ENCODE measurements at regions not wholly inside any gene's neighbourhood (a gene's known extent, or its start where the extent isn't known, plus 50 kb on each side); places are given as distances from the start of the nearest gene placed in this dataset.

- Histone ChIP-seq H3K4me2 (ENCODE audit: low read length) (no peak overlapping the region), H3K36me3 (ENCODE audit: insufficient read depth, low read length) (no peaks in the 10 kb centered on the region), H3K27ac (ENCODE audit: low read length) (no peak overlapping the region), H4K20me1 (ENCODE audit: insufficient read depth) (no peaks in the 10 kb centered on the region), H3K79me2 (replicated peaks; ENCODE audit: insufficient read depth, low read length) (no peaks in the 10 kb centered on the region), H3K4me3 (ENCODE audit: low read length) (no peak overlapping the region), H3K9me3 (ENCODE audit: low read length) (no peaks in the 10 kb centered on the region), H3K9me2 (ENCODE audit: insufficient read depth, low read length) (no peaks in the 10 kb centered on the region), H3F3A (ENCODE audit: insufficient read depth, low read length, poor library complexity, severe bottlenecking) (no peaks in the 10 kb centered on the region), H3K27me3 (ENCODE audit: insufficient read depth, low read depth, low read length) (no peaks in the 10 kb centered on the region), H2AFZ (ENCODE audit: low read depth, low read length) (no peak overlapping the region), H3K9ac (ENCODE audit: low read length) (no peak overlapping the region)
- TF ChIP-seq RAD21 (conservative IDR thresholded peaks at IDR 0.05) = no peak
- no peak for TF ChIP-seq EP300 (conservative IDR thresholded peaks at IDR 0.05; ENCODE audit: poor library complexity, severe bottlenecking)
Measured at GRCh38 chr3:193983846-193984818, 151.8 kb upstream of the HES1 start.

- Histone ChIP-seq H3K9ac (ENCODE audit: low read length) (no peak overlapping the region), H4K20me1 (ENCODE audit: insufficient read depth) (no peaks in the 10 kb centered on the region), H3K4me2 (ENCODE audit: low read length) (no peak overlapping the region), H3K9me2 (ENCODE audit: insufficient read depth, low read length) (no peaks in the 10 kb centered on the region), H3K27ac (ENCODE audit: low read length) (no peak overlapping the region), H3K79me2 (replicated peaks; ENCODE audit: insufficient read depth, low read length) (no peaks in the 10 kb centered on the region), H3F3A (ENCODE audit: insufficient read depth, low read length, poor library complexity, severe bottlenecking) (no peaks in the 10 kb centered on the region), H2AFZ (ENCODE audit: low read depth, low read length) (no peak overlapping the region), H3K36me3 (ENCODE audit: insufficient read depth, low read length) (no peaks in the 10 kb centered on the region), H3K9me3 (ENCODE audit: low read length) (no peaks in the 10 kb centered on the region), H3K27me3 (ENCODE audit: insufficient read depth, low read depth, low read length) (no peaks in the 10 kb centered on the region), H3K4me3 (ENCODE audit: low read length) (no peak overlapping the region)
- TF ChIP-seq TAF1 (IDR thresholded peaks at IDR 0.05; ENCODE audit: low read depth) (no peak), MXI1 (conservative IDR thresholded peaks at IDR 0.05; ENCODE audit: poor library complexity, severe bottlenecking) (no peak), EZH2 (IDR thresholded peaks at IDR 0.05; ENCODE audit: borderline replicate concordance, insufficient read depth, low read length, poor library complexity, severe bottlenecking) (no peak), POLR2AphosphoS5 (IDR thresholded peaks at IDR 0.05) (no peak), RAD21 (conservative IDR thresholded peaks at IDR 0.05) (no peak), SMC3 (conservative IDR thresholded peaks at IDR 0.05; ENCODE audit: poor library complexity) (no peak), CTCF (IDR thresholded peaks at IDR 0.05; ENCODE audit: poor library complexity, severe bottlenecking) (no peak), EP300 (conservative IDR thresholded peaks at IDR 0.05; ENCODE audit: poor library complexity, severe bottlenecking) (no peak), REST (IDR thresholded peaks at IDR 0.05; ENCODE audit: borderline replicate concordance) (no peak)
Measured at GRCh38 chr3:193984876-193985275, 151.1 kb upstream of the HES1 start.

All from neural cell (in vitro differentiated cells).